CD14-positive monocyte (primary cell): ENCODE measurements at regions not wholly inside any gene's neighbourhood (a gene's known extent, or its start where the extent isn't known, plus 50 kb on each side); places are given as distances from the start of the nearest gene placed in this dataset.
"Not testable (repeated sequence)": the region's sequence is repeated elsewhere in the genome, so short reads cannot be mapped to it uniquely, and the experiment has no call there.

Source experiments
- DNase-seq, 3 donors: peaks; one replicate each; pipeline ENCODE4 v3.0.0-alpha.2; 2011 to 2022
- H2AFZ ChIP-seq: 2 replicates; pipeline ENCODE4 v1.6.0; 2012; ENCODE audit warnings: mild to moderate bottlenecking, low read depth, low read length, inconsistent platforms; ENCODE audit not compliant: insufficient read depth, poor library complexity, severe bottlenecking
- H3K27ac ChIP-seq, 2 donors: 1 replicate in 1 of 2; 2 replicates in 1 of 2; pipeline ENCODE4 v1.5.1; 2012 to 2013; ENCODE audit warnings: low read length in 2 of 2, control low read depth in 1 of 2, inconsistent platforms in 1 of 2, low read depth in 1 of 2, mild to moderate bottlenecking in 1 of 2
- H3K27me3 ChIP-seq, 2 donors: one replicate each; pipeline versions ENCODE4 v1.6.0 to v1.6.1; 2011 to 2013; ENCODE audit warnings: low read length in 2 of 2; ENCODE audit not compliant: control insufficient read depth in 2 of 2, insufficient read depth in 2 of 2
- H3K36me3 ChIP-seq, 2 donors: replicated peaks in 1 of 2; 1 replicate in 1 of 2; 2 replicates in 1 of 2; pipeline versions ENCODE4 v1.5.1 to v1.6.1; 2012 to 2013; ENCODE audit warnings: low read length in 2 of 2, control low read depth in 1 of 2, inconsistent platforms in 1 of 2, mild to moderate bottlenecking in 1 of 2; ENCODE audit not compliant: insufficient read depth in 2 of 2, control insufficient read depth in 1 of 2
- H3K4me1 ChIP-seq, 2 donors: 1 replicate in 1 of 2; 2 replicates in 1 of 2; pipeline versions ENCODE4 v1.5.1 to v1.6.1; 2012 to 2013; ENCODE audit warnings: low read length in 2 of 2, control low read depth in 1 of 2, inconsistent platforms in 1 of 2, mild to moderate bottlenecking in 1 of 2, moderate library complexity in 1 of 2; ENCODE audit not compliant: insufficient read depth in 2 of 2, control insufficient read depth in 1 of 2
- H3K4me2 ChIP-seq: replicated peaks from 2 replicates; pipeline ENCODE3; 2012; ENCODE audit warnings: low read length, moderate library complexity, mild to moderate bottlenecking; ENCODE audit not compliant: poor library complexity, severe bottlenecking; ENCODE audit errors: extremely low read depth
- H3K4me3 ChIP-seq, 3 experiments: fragments of 200-600 bp in 1 of 3; sonication (generic) in 1 of 3; replicated peaks in 1 of 3; 1 replicate in 2 of 3; 2 replicates in 1 of 3; pipeline ENCODE4 v1.5.1; 2011 to 2013; ENCODE audit warnings: low read length in 3 of 3, mild to moderate bottlenecking in 3 of 3, control low read depth in 2 of 3, low read depth in 2 of 3, inconsistent platforms in 1 of 3, moderate library complexity in 1 of 3
- H3K79me2 ChIP-seq: 2 replicates; pipeline ENCODE4 v1.6.0; 2012; ENCODE audit warnings: mild to moderate bottlenecking, control low read depth, inconsistent platforms, low read length, moderate library complexity; ENCODE audit not compliant: insufficient read depth
- H3K9ac ChIP-seq: 2 replicates; pipeline ENCODE4 v1.6.0; 2017; ENCODE audit warnings: low read length, mild to moderate bottlenecking; ENCODE audit not compliant: insufficient read depth, poor library complexity, severe bottlenecking
- H3K9me3 ChIP-seq, 2 donors: replicated peaks in 1 of 2; 1 replicate in 1 of 2; 2 replicates in 1 of 2; pipeline versions ENCODE4 v1.5.1 to v1.6.1; 2012 to 2013; ENCODE audit warnings: low read length in 2 of 2, control low read depth in 1 of 2; ENCODE audit not compliant: control insufficient read depth in 1 of 2, insufficient read depth in 1 of 2
- H4K20me1 ChIP-seq: 2 replicates; pipeline ENCODE4 v1.6.0; 2012; ENCODE audit warnings: mild to moderate bottlenecking, low read length, control low read depth, moderate library complexity; ENCODE audit not compliant: insufficient read depth
- H3K27ac Mint-ChIP-seq, 7 donors: one replicate each; pipeline ENCODE4 v1.8.0; 2020; ENCODE audit warnings: mild to moderate bottlenecking in 7 of 7, mixed read lengths in 7 of 7, moderate library complexity in 6 of 7, inconsistent platforms in 2 of 7
- H3K27me3 Mint-ChIP-seq, 3 donors: one replicate each; pipeline ENCODE4 v1.8.0; 2021 to 2022; ENCODE audit warnings: low read depth in 3 of 3, mild to moderate bottlenecking in 3 of 3, mixed read lengths in 3 of 3, moderate library complexity in 3 of 3, inconsistent platforms in 1 of 3
- H3K36me3 Mint-ChIP-seq, 2 donors: one replicate each; pipeline ENCODE4 v1.8.0; 2020; ENCODE audit warnings: mixed read lengths in 2 of 2, inconsistent platforms in 1 of 2, mild to moderate bottlenecking in 1 of 2
- H3K4me1 Mint-ChIP-seq: one replicate; pipeline ENCODE4 v1.8.0; 2020; ENCODE audit warnings: mild to moderate bottlenecking, mixed read lengths
- H3K4me3 Mint-ChIP-seq, 2 donors: one replicate each; pipeline ENCODE4 v1.8.0; 2020; ENCODE audit warnings: mild to moderate bottlenecking in 2 of 2, mixed read lengths in 2 of 2, moderate library complexity in 1 of 2
- H3K9me3 Mint-ChIP-seq, 7 donors: one replicate each; pipeline ENCODE4 v1.8.0; 2020 to 2022; ENCODE audit warnings: mixed read lengths in 7 of 7, mild to moderate bottlenecking in 6 of 7, moderate library complexity in 6 of 7, inconsistent platforms in 2 of 7
- WGBS: methylation state at CpG from one replicate; pipeline ENCODE4 v1.1.5; 2013; ENCODE audit warnings: missing lambda C conversion rate; ENCODE audit not compliant: insufficient coverage; 5-methylcytosine and 5-hydroxymethylcytosine counted together
- intact Hi-C, 2 donors: fragments of 100-400 bp; cut with micrococcal nuclease; formaldehyde crosslinking; loops; one replicate each; pipeline versions ENCODE4 v1.15.0 to v1.15.1; 2023
- TF ChIP-seq, protein P1 (sequence below): fragments of 200-600 bp; IDR thresholded peaks from one replicate; pipeline ENCODE4 v1.8.0; 2022; ENCODE audit warnings: antibody characterized with exemption, mild to moderate bottlenecking

- TF ChIP-seq, protein P1, sequence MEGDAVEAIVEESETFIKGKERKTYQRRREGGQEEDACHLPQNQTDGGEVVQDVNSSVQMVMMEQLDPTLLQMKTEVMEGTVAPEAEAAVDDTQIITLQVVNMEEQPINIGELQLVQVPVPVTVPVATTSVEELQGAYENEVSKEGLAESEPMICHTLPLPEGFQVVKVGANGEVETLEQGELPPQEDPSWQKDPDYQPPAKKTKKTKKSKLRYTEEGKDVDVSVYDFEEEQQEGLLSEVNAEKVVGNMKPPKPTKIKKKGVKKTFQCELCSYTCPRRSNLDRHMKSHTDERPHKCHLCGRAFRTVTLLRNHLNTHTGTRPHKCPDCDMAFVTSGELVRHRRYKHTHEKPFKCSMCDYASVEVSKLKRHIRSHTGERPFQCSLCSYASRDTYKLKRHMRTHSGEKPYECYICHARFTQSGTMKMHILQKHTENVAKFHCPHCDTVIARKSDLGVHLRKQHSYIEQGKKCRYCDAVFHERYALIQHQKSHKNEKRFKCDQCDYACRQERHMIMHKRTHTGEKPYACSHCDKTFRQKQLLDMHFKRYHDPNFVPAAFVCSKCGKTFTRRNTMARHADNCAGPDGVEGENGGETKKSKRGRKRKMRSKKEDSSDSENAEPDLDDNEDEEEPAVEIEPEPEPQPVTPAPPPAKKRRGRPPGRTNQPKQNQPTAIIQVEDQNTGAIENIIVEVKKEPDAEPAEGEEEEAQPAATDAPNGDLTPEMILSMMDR, result no peak
- H3K9me3 Mint-ChIP-seq, result peaks cover 0 to 5% (median 0%) of the 10 kb centered on the region in 7 donors
Measured at GRCh38 chr7:93678185-93678584, 103.7 kb upstream of the CALCR start.

GRCh38 chr7:93663561-93664299 lies 89.2 kb upstream of the CALCR start:
- no peaks in the 10 kb centered on the region for H3K4me1 ChIP-seq
- H4K20me1 ChIP-seq, result no peaks in the 10 kb centered on the region
- DNase-seq, result no peak
- H3K9me3 ChIP-seq, result peaks cover 0 to 9% of the 10 kb centered on the region in 2 donors
- WGBS, result 86% methylated on average over 6 of the region's 11 CpGs
- Mint-ChIP-seq H3K27me3 (peaks cover 1 to 2% (median 2%) of the 10 kb centered on the region in 3 donors), H3K27ac (no peak overlapping the region), H3K4me1 (no peaks in the 10 kb centered on the region), H3K36me3 (no peaks in the 10 kb centered on the region), H3K4me3 (no peak overlapping the region), H3K9me3 (peaks cover 4 to 14% (median 10%) of the 10 kb centered on the region in 7 donors)
- intact Hi-C loops, result no loop called here
- no peaks in the 10 kb centered on the region for H3K36me3 ChIP-seq
- no peak overlapping the region for H3K27ac ChIP-seq
- H3K27me3 ChIP-seq, result no peaks in the 10 kb centered on the region
- no peak overlapping the region for H3K4me3 ChIP-seq
- TF ChIP-seq, protein P1, result no peak
- H3K9ac ChIP-seq, result no peak overlapping the region
- H3K4me2 ChIP-seq, result no peak overlapping the region
- H3K79me2 ChIP-seq, result no peaks in the 10 kb centered on the region
- no peak overlapping the region for H2AFZ ChIP-seq

More at GRCh38 chr7:93678185-93678584, 103.7 kb upstream of the CALCR start:
- H3K36me3 ChIP-seq, result no peaks in the 10 kb centered on the region
- no peaks in the 10 kb centered on the region for H3K27me3 ChIP-seq
- H3K4me2 ChIP-seq, result no peak overlapping the region
- intact Hi-C loops, result no loop called here
- H3K79me2 ChIP-seq, result no peaks in the 10 kb centered on the region
- no peak overlapping the region for H3K27ac ChIP-seq
- Mint-ChIP-seq H3K36me3 (no peaks in the 10 kb centered on the region), H3K27ac (no peak overlapping the region), H3K4me3 (no peak overlapping the region), H3K27me3 (peaks cover 0 to 4% (median 0%) of the 10 kb centered on the region in 3 donors), H3K4me1 (no peaks in the 10 kb centered on the region)
- H3K4me3 ChIP-seq, result no peak overlapping the region
- H2AFZ ChIP-seq, result no peak overlapping the region
- H3K9ac ChIP-seq, result no peak overlapping the region
- no peaks in the 10 kb centered on the region for H3K9me3 ChIP-seq
- H3K4me1 ChIP-seq, result no peaks in the 10 kb centered on the region
- DNase-seq, result no peak
- no peaks in the 10 kb centered on the region for H4K20me1 ChIP-seq

DNA sequence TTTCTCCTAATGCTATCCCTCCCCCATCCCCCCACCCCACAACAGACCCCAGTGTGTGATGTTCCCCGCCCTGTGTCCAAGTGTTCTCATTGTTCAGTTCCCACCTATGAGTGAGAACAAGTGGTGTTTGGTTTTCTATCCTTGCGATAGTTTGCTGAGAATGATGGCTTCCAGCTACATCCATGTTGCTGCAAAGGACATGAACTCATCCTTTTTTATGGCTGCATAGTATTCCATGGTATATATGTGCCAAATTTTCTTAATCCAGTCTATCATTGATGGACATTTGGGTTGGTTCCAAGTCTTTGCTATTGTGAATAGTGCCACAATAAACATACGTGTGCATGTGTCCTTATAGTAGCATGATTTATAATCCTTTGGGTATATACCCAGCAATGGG lies 83.6 kb upstream of the CALCR start:
- H3K4me2 ChIP-seq, H3K4me1 Mint-ChIP-seq, H3K79me2 ChIP-seq, H3K27me3 Mint-ChIP-seq, H3K4me3 ChIP-seq, DNase-seq, H3K4me1 ChIP-seq, H3K27ac Mint-ChIP-seq, H3K27ac ChIP-seq, H3K27me3 ChIP-seq, H3K4me3 Mint-ChIP-seq, intact Hi-C loops, H3K9me3 ChIP-seq, H3K36me3 Mint-ChIP-seq, H3K9ac ChIP-seq, H4K20me1 ChIP-seq, H2AFZ ChIP-seq, H3K36me3 ChIP-seq: not testable (repeated sequence)
- H3K9me3 Mint-ChIP-seq, result peaks cover 0 to 10% (median 9%) of the 10 kb centered on the region in 7 donors
- no CpG with 5 or more reads among the region's 3 CpGs for WGBS
